BLaER1 treated with 17β-estradiol and CSF1 and Interleukin-3, amounts not matched to agents 10 nM and 100 nM (cell line): ENCODE measurements at regions not wholly inside any gene's neighbourhood (a gene's known extent, or its start where the extent isn't known, plus 50 kb on each side); places are given as distances from the start of the nearest gene placed in this dataset.
"Not testable (repeated sequence)": the region's sequence is repeated elsewhere in the genome, so short reads cannot be mapped to it uniquely, and the experiment has no call there.

ENCODE experiments used
- H3K27ac ChIP-seq, 11 experiments: shearing (Covaris generic); formaldehyde crosslinking; 2 replicates each; pipeline ENCODE4 v1.8.1; 2022
- H3K27me3 ChIP-seq, 11 experiments: shearing (Covaris generic); formaldehyde crosslinking; 2 replicates each; pipeline ENCODE4 v1.8.1; 2022
- H3K36me3 ChIP-seq, 11 experiments: shearing (Covaris generic); formaldehyde crosslinking; 2 replicates each; pipeline ENCODE4 v1.8.1; 2022
- H3K4me1 ChIP-seq, 10 experiments: shearing (Covaris generic); formaldehyde crosslinking; 2 replicates each; pipeline ENCODE4 v1.8.1; 2022
- H3K4me2 ChIP-seq, 11 experiments: shearing (Covaris generic); formaldehyde crosslinking; 2 replicates each; pipeline ENCODE4 v1.8.1; 2022
- H3K4me3 ChIP-seq, 10 experiments: shearing (Covaris generic); formaldehyde crosslinking; 2 replicates each; pipeline ENCODE4 v1.8.1; 2022
- H3K9ac ChIP-seq, 11 experiments: shearing (Covaris generic); formaldehyde crosslinking; 2 replicates each; pipeline ENCODE4 v1.8.1; 2022
- H3K9me3 ChIP-seq, 11 experiments: shearing (Covaris generic); formaldehyde crosslinking; replicated peaks in 1 of 11; 2 replicates each; pipeline ENCODE4 v1.8.1; 2022
- H4K20me1 ChIP-seq, 11 experiments: shearing (Covaris generic); formaldehyde crosslinking; 2 replicates each; pipeline ENCODE4 v1.8.1; 2022
- Cebpa-rat ChIP-seq, 11 experiments: shearing (Covaris generic); IDR thresholded peaks; 2 replicates each; pipeline ENCODE4 v1.8.1; 2022

DNA sequence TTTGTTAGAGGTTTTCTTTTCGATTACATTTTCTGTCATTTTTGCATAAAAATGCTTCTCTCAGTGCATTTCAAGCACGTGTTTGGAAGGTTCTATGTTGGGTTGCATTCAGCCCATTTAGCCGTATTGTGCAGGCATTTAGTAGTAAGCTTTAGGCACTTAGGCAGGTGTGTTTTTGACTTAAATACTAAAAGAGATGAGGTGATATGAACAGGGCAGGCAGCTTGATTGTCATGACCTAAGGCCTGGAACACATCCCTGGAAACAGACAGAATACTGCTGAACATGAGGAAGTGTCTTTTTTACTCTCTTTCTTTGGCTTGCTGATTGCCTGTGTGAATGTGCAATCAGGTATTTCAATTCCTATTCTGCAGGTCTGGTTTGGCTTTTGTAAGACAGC lies 610.5 kb upstream of the MAN1A1 start:
- no peak overlapping the region for H3K4me2 ChIP-seq
- no peak overlapping the region for H3K27ac ChIP-seq
- no peaks in the 10 kb centered on the region for H3K36me3 ChIP-seq
- H4K20me1 ChIP-seq: no peaks in the 10 kb centered on the region
- no peak overlapping the region for H3K4me3 ChIP-seq
- TF ChIP-seq Cebpa-rat (IDR thresholded peaks at IDR 0.05): no peak
- H3K4me1 ChIP-seq: no peaks in the 10 kb centered on the region
- H3K9ac ChIP-seq: no peak overlapping the region
- no peaks in the 10 kb centered on the region for H3K9me3 ChIP-seq
- H3K27me3 ChIP-seq: no peaks in the 10 kb centered on the region

DNA sequence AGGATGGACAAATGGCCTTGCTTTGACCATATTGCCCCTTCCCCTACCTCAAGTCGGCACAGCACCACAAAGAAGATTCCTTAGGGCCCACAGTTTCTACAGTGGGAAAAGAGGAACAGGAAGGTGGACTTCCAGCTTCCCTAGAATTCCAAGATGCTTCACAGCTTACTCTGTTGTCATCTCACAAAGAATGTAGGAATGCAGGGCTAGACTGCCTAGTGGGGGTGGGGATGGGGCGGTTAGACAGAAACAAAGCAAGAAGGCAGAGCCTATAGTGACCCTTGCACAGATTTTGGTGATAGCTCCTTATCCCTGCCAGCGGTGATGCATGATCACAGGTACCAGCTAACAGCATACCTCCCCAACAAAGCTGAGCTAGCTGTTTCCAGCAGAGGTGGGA lies 607.6 kb upstream of the MAN1A1 start:
- H4K20me1 ChIP-seq: no peaks in the 10 kb centered on the region
- no peak overlapping the region for H3K27ac ChIP-seq

DNA sequence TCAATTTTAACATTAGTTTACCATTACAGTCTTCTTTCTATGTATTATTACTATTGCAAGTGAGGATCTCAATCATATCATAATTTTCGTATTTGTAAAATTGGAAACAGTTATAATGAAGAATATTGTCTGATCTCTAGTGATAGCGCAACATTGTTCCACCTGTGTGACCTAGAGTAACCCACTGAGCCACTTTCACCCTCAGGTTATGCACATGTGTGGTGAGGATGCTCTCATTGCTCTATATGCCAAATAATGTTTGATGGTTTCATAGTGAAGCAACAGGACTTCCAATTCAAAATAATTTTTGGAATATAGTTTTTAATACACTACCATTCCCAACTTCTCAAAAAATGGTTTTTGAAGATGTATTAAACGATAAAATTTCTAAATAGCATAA lies 603.1 kb upstream of the MAN1A1 start:
- Histone ChIP-seq H3K4me3 (no peak overlapping the region), H4K20me1 (no peaks in the 10 kb centered on the region), H3K9me3 (peaks cover 0 to 9% (median 0%) of the 10 kb centered on the region in 11 experiments; a peak in 3 of 22 replicates), H3K27ac (no peak overlapping the region), H3K9ac (no peak overlapping the region), H3K4me2 (no peak overlapping the region), H3K27me3 (no peaks in the 10 kb centered on the region), H3K36me3 (no peaks in the 10 kb centered on the region), H3K4me1 (no peaks in the 10 kb centered on the region)
- no peak for TF ChIP-seq Cebpa-rat (IDR thresholded peaks at IDR 0.05)

More for the DNA sequence above, 607.6 kb upstream of the MAN1A1 start:
- Histone ChIP-seq H3K4me3 (no peak overlapping the region), H3K9ac (no peak overlapping the region), H3K4me2 (no peak overlapping the region), H3K27me3 (no peaks in the 10 kb centered on the region), H3K4me1 (no peaks in the 10 kb centered on the region), H3K36me3 (no peaks in the 10 kb centered on the region), H3K9me3 (no peaks in the 10 kb centered on the region)
- no peak for TF ChIP-seq Cebpa-rat (IDR thresholded peaks at IDR 0.05)

DNA sequence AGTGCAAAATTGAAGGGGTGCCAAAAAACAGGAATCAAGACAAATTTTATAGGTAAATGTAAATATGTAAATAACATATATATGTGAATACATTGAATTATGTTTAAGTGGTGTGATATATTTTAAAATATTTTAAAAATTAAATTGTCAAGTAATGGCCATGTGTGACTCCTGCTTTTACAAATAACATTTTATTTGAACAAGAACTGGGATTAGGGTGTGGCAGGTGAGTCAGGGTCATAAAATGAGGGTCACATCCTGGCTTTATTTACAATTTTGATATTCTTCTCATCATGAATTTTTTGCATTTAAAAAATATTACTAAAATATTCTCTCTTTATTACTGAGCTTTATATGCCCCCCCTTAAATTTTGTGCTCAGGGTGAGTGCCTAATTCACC lies 601.1 kb upstream of the MAN1A1 start:
- H3K9ac ChIP-seq: no peak overlapping the region
- H3K4me1 ChIP-seq: no peaks in the 10 kb centered on the region
- H4K20me1 ChIP-seq: no peaks in the 10 kb centered on the region
- TF ChIP-seq Cebpa-rat (IDR thresholded peaks at IDR 0.05): no peak
- no peaks in the 10 kb centered on the region for H3K27me3 ChIP-seq
- H3K36me3 ChIP-seq: no peaks in the 10 kb centered on the region
- H3K27ac ChIP-seq: no peak overlapping the region
- peaks cover 0 to 9% (median 0%) of the 10 kb centered on the region in 11 experiments; a peak in 3 of 22 replicates for H3K9me3 ChIP-seq
- no peak overlapping the region for H3K4me2 ChIP-seq
- no peak overlapping the region for H3K4me3 ChIP-seq

DNA sequence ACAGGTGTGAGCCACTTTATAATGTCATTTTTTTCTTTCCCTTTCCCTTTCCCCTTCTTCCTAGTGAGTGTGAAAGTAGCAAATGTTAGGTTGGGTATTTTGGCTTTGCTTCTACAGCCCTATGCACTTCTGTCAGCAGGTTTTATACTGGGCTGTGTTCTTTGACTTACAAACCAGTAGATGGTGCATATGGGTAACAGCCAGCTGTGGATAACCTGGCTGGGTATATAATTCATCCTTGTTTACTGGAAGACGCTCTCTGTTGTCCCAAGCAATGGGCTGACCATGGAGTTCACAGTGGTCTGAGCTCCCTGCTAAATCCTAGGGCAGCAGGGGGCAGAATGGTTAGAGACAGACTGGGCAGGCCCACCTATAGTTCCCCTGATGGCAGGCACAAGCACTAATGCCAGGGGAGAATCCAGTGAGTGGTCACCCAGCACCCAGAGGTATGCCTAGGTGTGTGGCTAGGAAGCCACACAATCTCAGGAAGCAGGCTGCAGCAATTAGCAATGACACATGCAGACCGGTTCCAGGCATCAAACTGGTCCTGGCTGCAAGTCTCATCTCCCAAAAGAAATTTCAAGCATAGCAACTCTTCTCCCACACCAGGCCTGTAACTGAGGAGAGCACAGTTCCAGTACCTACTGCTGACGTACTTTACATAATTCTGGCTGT lies 592.7 kb upstream of the MAN1A1 start:
- H3K9ac ChIP-seq: no peak overlapping the region
- peaks cover 0 to 6% (median 0%) of the 10 kb centered on the region in 11 experiments; a peak in 5 of 22 replicates for H3K9me3 ChIP-seq
- no peaks in the 10 kb centered on the region for H3K27me3 ChIP-seq
- no peak overlapping the region for H3K4me3 ChIP-seq
- H4K20me1 ChIP-seq: no peaks in the 10 kb centered on the region
- no peak overlapping the region for H3K27ac ChIP-seq
- no peak overlapping the region for H3K4me2 ChIP-seq
- H3K36me3 ChIP-seq: no peaks in the 10 kb centered on the region
- no peak for TF ChIP-seq Cebpa-rat (IDR thresholded peaks at IDR 0.05)
- H3K4me1 ChIP-seq: peaks cover 0 to 9% (median 0%) of the 10 kb centered on the region in 10 experiments; a peak in 5 of 20 replicates

DNA sequence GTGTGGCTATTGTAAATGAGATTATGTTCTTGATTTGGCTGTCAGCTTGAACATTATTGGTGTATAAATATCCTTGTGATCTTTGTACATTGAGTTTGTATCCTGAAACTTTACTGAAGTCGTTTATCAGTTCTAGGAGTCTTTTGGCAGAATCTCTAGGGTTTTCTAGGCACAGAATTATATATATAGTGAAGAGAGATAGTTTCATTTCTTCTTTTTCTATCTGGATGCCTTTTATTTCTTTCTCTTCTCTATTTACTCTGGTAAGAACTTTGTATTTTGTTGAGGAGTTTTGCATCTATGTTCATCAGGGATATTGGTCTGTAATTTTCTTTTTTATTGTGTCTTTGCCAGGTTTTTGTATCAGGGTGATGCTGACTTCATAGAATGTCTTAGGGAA lies 589.2 kb upstream of the MAN1A1 start:
- peaks cover 0 to 18% (median 0%) of the 10 kb centered on the region in 10 experiments; a peak in 7 of 20 replicates for H3K4me1 ChIP-seq
- peak overlapping the region in 2 of 11 experiments; percentile 6 to 56; a peak in 3 of 22 replicates for H3K4me2 ChIP-seq
- peaks cover 0 to 6% (median 0%) of the 10 kb centered on the region in 11 experiments; a peak in 5 of 22 replicates for H3K9me3 ChIP-seq
- no peak for TF ChIP-seq Cebpa-rat (IDR thresholded peaks at IDR 0.05)
- no peak overlapping the region for H3K4me3 ChIP-seq
- no peaks in the 10 kb centered on the region for H4K20me1 ChIP-seq
- no peaks in the 10 kb centered on the region for H3K27me3 ChIP-seq
- H3K36me3 ChIP-seq: no peaks in the 10 kb centered on the region
- no peak overlapping the region for H3K27ac ChIP-seq
- H3K9ac ChIP-seq: no peak overlapping the region

DNA sequence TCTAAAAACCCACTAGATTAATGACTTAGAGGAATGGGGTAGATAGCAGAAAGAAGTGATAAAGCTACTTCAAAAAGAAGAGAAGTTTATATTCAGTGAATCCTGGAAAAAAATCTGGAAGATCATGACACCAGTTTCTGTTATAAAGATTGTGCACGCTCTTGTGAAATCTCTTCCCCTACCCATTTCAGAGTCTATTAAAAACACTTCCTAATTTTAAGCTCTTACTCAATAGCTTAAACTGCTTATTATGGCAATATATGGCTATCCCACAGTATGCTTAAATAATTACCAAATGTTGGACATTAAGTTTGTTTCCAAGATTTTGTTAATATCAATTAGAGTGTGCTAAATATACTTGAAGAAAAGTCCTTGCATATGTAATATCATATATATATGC lies 585.3 kb upstream of the MAN1A1 start:
- Histone ChIP-seq H3K4me1 (peaks cover 0 to 18% (median 0%) of the 10 kb centered on the region in 10 experiments; a peak in 7 of 20 replicates), H3K27me3 (no peaks in the 10 kb centered on the region), H3K9me3 (peaks cover 0 to 6% (median 0%) of the 10 kb centered on the region in 11 experiments; a peak in 3 of 22 replicates), H3K36me3 (no peaks in the 10 kb centered on the region), H4K20me1 (no peaks in the 10 kb centered on the region), H3K4me3 (no peak overlapping the region), H3K4me2 (peak overlapping the region in 6 of 11 experiments; percentile 32 to 54 (median 42); a peak in 10 of 22 replicates), H3K27ac (peak overlapping the region in 4 of 11 experiments; percentile 25 to 60 (median 39); a peak in 5 of 22 replicates), H3K9ac (no peak overlapping the region)
- TF ChIP-seq Cebpa-rat (IDR thresholded peaks at IDR 0.05): no peak; a peak in 1 of 22 replicates

DNA sequence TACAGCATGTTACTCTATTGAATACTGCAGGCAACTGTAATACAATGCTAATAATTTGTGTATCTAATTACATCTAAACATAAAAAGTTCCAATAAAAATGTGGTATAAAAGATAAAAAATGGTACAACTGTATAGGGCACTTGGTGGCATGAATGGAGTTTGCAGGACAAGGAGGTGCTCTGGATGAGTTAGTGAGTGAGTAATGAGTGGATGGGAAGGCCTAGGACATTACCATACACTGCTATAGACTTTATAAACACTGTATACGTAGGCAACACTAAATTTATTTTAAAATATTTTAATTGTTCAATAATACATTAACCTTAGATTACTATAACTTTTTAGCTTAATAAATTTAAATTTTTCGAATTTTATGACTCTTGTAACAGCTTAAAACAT lies 579.6 kb upstream of the MAN1A1 start:
- H3K4me3 ChIP-seq: no peak overlapping the region
- peaks cover 17 to 37% (median 20%) of the 10 kb centered on the region in 11 experiments for H3K9me3 ChIP-seq
- H3K27ac ChIP-seq: no peak overlapping the region
- no peaks in the 10 kb centered on the region for H3K4me1 ChIP-seq
- TF ChIP-seq Cebpa-rat (IDR thresholded peaks at IDR 0.05): no peak
- no peaks in the 10 kb centered on the region for H3K36me3 ChIP-seq
- no peaks in the 10 kb centered on the region for H4K20me1 ChIP-seq
- no peak overlapping the region for H3K4me2 ChIP-seq
- H3K9ac ChIP-seq: no peak overlapping the region
- no peaks in the 10 kb centered on the region for H3K27me3 ChIP-seq

DNA sequence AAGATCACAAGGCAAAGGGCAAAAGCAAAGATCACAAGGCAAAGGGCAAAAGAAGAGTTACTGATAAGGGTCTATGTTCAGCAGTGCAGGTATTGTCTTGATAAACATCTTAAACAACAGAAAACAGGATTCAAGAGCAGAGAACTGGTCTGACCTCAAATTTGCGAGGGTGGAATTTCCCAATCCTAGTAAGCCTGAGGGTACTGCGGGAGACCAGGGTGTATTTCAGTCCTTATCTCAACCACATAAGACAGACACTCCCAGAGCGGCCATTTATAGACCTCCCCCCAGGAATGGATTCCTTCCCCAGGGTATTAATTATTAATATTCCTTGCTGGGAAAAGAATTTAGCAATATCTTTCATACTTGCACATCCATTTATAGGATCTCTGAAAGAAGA lies 575.3 kb upstream of the MAN1A1 start:
- not testable (repeated sequence) for H3K4me2 ChIP-seq, H3K27ac ChIP-seq, H3K36me3 ChIP-seq, H3K27me3 ChIP-seq, H4K20me1 ChIP-seq, H3K4me3 ChIP-seq, H3K9ac ChIP-seq, H3K4me1 ChIP-seq
- peaks cover 48 to 79% (median 57%) of the 10 kb centered on the region in 11 experiments for H3K9me3 ChIP-seq

DNA sequence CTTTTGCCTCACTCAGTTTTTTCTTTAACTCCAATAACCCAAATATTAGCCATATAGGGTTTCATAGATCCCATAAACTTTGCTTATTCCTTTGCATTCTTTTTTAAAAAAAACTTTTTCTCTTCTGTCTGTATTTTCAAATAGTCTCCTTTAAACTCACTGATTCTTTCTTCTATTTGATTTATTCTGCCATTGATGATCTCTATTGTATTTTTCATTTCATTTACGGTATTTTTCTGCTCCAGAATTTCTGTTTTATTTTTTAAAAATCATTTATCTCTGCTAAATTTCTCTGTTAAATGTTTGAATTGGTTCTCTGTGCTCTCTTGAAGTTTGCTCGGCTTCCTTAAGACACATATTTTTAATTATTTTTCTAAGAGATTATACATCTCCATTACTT lies 573.3 kb upstream of the MAN1A1 start:
- H3K36me3 ChIP-seq: no peaks in the 10 kb centered on the region
- H3K27ac ChIP-seq: no peak overlapping the region
- peaks cover 48 to 83% (median 59%) of the 10 kb centered on the region in 11 experiments for H3K9me3 ChIP-seq
- no peaks in the 10 kb centered on the region for H3K27me3 ChIP-seq
- no peaks in the 10 kb centered on the region for H4K20me1 ChIP-seq
- H3K4me1 ChIP-seq: no peaks in the 10 kb centered on the region
- TF ChIP-seq Cebpa-rat (IDR thresholded peaks at IDR 0.05): no peak
- H3K4me2 ChIP-seq: no peak overlapping the region
- no peak overlapping the region for H3K9ac ChIP-seq
- no peak overlapping the region for H3K4me3 ChIP-seq
